ENCODE measurements at regions not wholly inside any gene's neighbourhood (a gene's known extent, or its start where the extent isn't known, plus 50 kb on each side); places are given as distances from the start of the nearest gene placed in this dataset.

- DNase-seq (ENCODE audit: low read depth in 2 of 3, low spot score in 1 of 3) = no peak
Observed at GRCh38 chr12:107439026-107439738, 246.4 kb upstream of the PWP1 start.

- DNase-seq (ENCODE audit: low read depth in 2 of 3, low spot score in 1 of 3) = no peak
Observed at GRCh38 chr12:107440606-107441005, 245.0 kb upstream of the PWP1 start.

GRCh38 chr12:107441665-107442300, 243.8 kb upstream of the PWP1 start:
- no peak for DNase-seq (ENCODE audit: low read depth in 2 of 3, low spot score in 1 of 3)

DNA sequence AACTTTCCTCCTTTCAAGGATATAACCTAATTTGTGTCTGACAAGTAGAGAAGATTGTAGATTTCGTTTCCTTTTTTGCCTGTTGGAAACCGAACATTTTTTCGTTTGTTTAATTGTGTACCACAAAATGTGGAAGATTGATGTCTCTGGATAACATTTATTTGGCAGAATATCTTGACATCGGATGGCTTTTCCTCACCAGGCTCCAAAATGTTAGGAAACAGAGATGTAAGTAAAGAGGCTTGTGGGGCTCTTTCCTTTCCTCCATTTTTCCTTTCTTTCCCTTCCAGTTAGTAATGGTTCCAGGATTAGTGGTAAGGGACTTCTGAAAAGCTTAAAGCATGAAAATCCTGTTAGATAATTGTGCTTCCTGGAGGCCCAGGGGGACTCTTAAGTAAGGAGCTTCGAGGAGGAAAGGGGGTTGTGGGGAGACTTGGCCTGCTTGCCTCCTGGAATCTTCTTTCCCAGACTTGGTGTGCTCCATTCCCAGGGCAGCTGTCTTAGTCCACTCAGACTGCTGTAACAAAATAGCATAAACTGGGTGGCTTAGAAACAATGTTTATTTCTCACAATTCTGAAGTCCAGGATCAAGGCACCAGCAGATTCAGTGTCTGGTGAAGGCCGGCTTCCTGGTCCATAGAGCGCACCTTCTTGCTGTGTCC, 243.1 kb upstream of the PWP1 start:
- no peak for DNase-seq (ENCODE audit: low read depth in 2 of 3, low spot score in 1 of 3)

GRCh38 chr12:107443320-107444090, 242.1 kb upstream of the PWP1 start:
- no peak for DNase-seq (ENCODE audit: low read depth in 2 of 3, low spot score in 1 of 3)

DNA sequence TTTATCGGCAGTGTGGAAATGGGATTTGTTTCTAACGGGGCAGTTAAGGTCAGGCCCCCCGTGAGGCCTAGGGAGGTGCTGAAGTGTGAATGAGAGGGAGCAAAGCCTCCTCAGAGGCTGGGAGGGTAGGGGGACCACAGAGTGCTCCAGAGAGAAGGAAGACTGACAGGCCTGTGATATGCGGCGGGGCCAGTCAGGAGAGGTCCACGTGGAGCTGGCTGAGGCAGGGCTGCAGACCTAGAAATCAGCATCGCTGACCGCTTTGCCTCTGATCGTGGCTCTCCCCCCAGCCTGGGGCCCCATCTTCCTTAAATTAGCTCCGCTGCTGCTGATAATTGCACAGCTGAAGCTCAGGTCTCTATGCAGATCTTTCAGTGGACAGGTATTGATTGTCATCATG, 240.8 kb upstream of the PWP1 start:
- DNase-seq (ENCODE audit: low read depth in 2 of 3, low spot score in 1 of 3) = no peak

DNA sequence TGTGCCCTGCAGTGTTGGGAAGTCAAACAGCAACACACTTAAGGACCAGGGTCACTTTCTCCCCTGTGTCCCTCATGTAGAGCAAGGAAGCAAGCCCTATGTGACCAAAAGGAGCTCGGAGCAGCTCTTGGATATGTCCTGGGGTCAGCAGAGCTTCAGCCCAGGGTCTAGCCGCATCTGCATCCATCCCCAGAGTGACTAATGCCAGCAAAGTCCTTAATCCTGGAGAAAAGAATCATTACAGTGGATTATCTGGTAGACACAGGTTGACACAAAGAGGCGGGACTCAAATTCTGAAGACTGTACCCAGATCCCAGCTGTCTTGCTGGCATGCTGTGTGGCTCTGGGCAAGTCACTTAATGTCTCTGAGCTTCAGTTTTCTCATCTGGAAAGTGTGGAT, 239.1 kb upstream of the PWP1 start:
- DNase-seq (ENCODE audit: low read depth in 2 of 3, low spot score in 1 of 3) = no peak

- DNase-seq (ENCODE audit: low read depth in 2 of 3, low spot score in 1 of 3) = no peak
Observed at GRCh38 chr12:107447336-107447735, 238.3 kb upstream of the PWP1 start.

DNA sequence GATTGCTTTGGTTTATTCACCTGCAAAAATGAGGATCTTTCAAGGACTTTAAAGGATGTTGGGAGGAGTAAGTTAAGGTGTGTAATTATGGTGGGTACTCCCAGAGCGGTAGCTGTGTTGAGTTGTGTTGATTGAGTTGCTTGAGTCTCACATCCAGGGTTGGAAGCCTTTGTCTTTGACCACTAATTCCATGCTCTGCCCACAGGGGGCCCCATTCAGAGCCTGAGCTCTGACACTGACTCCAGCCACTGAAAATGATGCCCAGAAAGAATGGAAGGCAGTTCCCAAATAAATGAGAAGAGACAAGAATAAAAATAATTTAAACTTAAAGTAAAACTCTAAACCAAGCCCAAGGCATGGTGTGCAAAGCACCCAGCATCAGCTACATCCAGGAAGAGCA, 237.4 kb upstream of the PWP1 start:
- DNase-seq (ENCODE audit: low read depth in 2 of 3, low spot score in 1 of 3) = no peak

DNA sequence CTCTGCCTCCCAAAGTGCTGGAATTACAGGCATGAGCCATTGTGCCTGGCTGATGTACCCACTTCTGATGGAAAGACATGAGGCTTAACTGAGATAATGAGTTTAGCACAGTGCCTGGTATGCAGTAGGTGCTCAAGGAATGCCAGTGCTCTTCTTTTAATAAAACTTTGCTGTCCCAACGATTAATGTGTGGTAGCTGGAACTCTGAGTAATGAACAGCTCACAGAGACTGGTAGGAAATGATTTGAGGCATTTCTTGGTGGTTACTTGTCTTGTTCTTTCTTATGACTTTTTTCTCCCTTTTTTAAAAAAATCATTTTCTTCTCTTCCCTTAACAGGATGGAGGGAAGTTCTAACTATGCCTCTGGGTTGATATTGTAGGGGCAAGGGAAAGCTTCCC, 235.7 kb upstream of the PWP1 start:
- DNase-seq (ENCODE audit: low read depth in 2 of 3, low spot score in 1 of 3) = no peak

DNA sequence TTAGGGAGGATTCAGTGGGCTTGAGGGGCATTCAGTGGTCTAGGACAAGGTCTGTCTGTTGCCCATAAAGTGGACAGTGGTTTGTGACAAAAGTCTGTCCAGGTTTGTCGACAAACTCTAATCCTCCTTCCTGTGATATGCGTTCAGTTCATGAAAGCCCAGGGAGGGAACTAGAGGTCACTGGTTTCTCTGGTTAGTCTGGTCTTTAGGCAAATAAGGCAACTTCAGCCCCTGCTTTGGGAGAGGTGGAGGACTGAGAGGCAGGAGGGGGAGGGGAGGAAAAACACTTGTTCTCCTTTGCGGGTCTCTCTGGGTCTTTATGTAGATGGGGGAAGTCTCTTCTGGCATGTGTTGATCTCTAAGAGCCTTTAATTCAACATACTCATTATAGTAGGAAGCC, 235.1 kb upstream of the PWP1 start:
- DNase-seq (ENCODE audit: low read depth in 2 of 3, low spot score in 1 of 3) = no peak

- no peak for DNase-seq (ENCODE audit: low read depth in 2 of 3, low spot score in 1 of 3)
Observed at GRCh38 chr12:107451246-107451645, 234.4 kb upstream of the PWP1 start.

DNA sequence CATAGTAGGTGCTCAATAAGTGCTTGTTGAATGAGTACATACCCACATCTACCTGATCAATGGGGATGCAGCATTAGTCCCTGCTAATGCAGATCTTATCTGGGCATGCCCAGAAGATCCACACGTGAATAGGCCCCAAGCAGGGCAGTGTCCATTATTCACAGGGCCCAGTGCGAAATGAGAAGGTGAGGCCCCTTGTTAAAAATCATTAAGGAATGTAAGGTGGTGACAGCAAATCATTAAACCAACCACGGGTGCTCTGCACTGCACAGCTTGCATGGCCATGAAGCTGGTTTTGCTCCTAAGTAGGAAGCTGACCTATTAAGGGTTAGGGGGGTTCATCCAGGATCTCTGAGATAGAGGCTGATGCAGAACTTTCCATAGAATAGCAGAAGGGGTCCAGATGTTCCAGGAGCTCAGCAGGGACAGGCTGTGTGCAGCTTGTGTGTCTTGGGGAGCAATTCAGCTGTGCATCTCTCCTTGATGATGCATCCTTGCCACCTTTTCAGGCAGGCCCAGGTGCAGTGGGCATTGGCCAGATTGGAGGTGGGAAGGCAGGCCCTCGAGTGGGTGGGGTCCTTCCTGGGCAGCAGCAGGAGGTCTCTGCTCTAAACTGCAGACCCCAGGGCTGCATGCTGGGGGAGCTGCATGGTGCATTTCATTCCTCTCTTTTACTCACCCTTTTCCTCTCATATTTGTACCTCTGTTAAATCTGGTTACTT, 231.3 kb upstream of the PWP1 start:
- no peak for DNase-seq (ENCODE audit: low read depth in 2 of 3, low spot score in 1 of 3)

- DNase-seq (ENCODE audit: low read depth in 2 of 3, low spot score in 1 of 3) = no peak
Observed at GRCh38 chr12:107457362-107457935, 228.2 kb upstream of the PWP1 start.

GRCh38 chr12:107458163-107458562, 227.4 kb upstream of the PWP1 start:
- no peak for DNase-seq (ENCODE audit: low read depth in 2 of 3, low spot score in 1 of 3)

DNA sequence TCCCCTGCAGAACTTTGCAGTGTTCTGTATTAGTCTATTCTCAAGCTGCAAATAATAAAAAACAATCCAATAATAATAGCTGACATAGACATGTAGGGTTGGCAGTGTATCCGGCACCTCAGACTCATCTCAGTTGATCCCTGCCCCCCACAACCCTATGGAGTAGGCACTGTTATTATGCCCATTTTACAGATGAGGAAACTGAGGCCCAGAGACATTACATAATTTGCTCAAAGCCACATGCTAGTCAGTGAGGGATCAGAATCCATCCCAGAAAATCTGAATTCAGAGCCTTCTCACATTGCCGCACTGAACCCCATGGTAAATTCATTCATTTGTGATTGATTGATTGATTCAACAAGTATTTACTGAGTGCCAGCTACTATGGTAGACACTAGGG, 226.6 kb upstream of the PWP1 start:
- no peak for DNase-seq (ENCODE audit: low read depth in 2 of 3, low spot score in 1 of 3)

- DNase-seq (ENCODE audit: low read depth in 2 of 3, low spot score in 1 of 3) = no peak
Observed at GRCh38 chr12:107459641-107460040, 226.0 kb upstream of the PWP1 start.

- DNase-seq (ENCODE audit: low read depth in 2 of 3, low spot score in 1 of 3) = no peak
Observed at GRCh38 chr12:107461222-107461975, 224.2 kb upstream of the PWP1 start.

DNA sequence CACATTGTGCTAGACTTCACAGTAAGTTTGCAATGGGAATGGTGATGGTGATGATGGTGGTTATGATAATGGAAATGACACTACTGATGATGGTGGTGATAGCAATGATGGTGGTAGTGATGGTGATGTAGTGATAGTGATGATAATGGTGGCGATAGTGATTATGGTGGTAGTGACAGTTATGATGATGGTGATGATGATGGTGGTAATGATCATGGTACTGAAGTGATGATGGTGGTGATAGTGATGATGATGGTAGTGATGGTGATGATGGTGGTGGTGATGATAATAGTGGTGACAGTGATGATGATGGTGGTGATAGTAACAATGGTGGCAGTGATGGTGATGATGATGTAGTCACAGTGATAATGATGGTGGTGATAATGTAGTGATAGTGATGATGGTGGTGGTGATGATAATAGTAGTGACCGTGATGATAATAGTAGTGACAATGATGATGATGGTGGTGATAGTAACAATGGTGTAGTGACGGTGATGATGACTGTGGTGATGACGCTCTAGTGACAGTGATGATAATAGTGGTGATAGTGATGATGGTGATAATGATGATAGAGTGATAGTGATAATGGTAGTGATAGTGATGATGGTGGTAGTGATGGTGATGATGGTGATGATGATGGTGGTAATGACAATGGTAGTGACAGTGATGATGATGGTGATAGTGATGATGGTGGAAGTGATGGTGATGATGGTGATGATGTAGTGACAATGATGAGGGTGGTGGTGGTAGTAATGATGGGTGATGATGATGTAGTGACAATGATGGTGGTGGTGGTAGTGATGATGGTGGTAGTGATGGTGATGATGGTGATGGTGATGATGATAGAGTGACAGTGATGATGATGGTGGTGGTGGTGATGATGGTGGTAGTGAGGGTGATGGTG, 222.9 kb upstream of the PWP1 start:
- no peak for DNase-seq (ENCODE audit: low read depth in 2 of 3, low spot score in 1 of 3)

Measured in stimulated activated CD4-positive, alpha-beta T cell treated with anti-CD3 and anti-CD28 coated beads, Interleukin-12 subunit alpha, Interleukin-12 subunit beta, amount 100 ng/mL, for 48 hours (primary cell).